Cardiac fibroblast (primary cell): ENCODE measurements at regions not wholly inside any gene's neighbourhood (a gene's known extent, or its start where the extent isn't known, plus 50 kb on each side); places are given as distances from the start of the nearest gene placed in this dataset.

Experiments used
- DNase-seq, 2 donors: peaks; one replicate each; pipeline versions ENCODE4 v3.0.0 to v3.0.0-alpha.2; 2010; ENCODE audit warnings: low read depth in 2 of 2
- H3K4me3 ChIP-seq, 2 donors: replicated peaks in 1 of 2; 1 replicate in 1 of 2; 2 replicates in 1 of 2; pipeline ENCODE4 v1.5.1; 2011; ENCODE audit warnings: low read depth in 2 of 2, low read length in 2 of 2, mild to moderate bottlenecking in 2 of 2, moderate library complexity in 1 of 2
- CTCF ChIP-seq: IDR thresholded peaks from one replicate; pipeline ENCODE4 v1.5.1; 2011; ENCODE audit warnings: low read depth, mild to moderate bottlenecking, low read length, inconsistent platforms

- TF ChIP-seq CTCF, result no peak
- H3K4me3 ChIP-seq, result no peak overlapping the region
- DNase-seq, result no peak
These were observed 1040.0 kb downstream of the TBC1D22A start for GRCh38 chr22:47802421-47802820.

- no peak for DNase-seq
- no peak overlapping the region for H3K4me3 ChIP-seq
- no peak for TF ChIP-seq CTCF
These were observed 1039.2 kb downstream of the TBC1D22A start for GRCh38 chr22:47801541-47802245.

- no peak overlapping the region for H3K4me3 ChIP-seq
- no peak for DNase-seq
- TF ChIP-seq CTCF, result no peak
These were observed 1035.8 kb downstream of the TBC1D22A start for GRCh38 chr22:47798229-47798628.

GRCh38 chr22:47797342-47797945, 1035.0 kb downstream of the TBC1D22A start:
- TF ChIP-seq CTCF, result no peak
- H3K4me3 ChIP-seq, result no peak overlapping the region
- DNase-seq, result no peak

DNA sequence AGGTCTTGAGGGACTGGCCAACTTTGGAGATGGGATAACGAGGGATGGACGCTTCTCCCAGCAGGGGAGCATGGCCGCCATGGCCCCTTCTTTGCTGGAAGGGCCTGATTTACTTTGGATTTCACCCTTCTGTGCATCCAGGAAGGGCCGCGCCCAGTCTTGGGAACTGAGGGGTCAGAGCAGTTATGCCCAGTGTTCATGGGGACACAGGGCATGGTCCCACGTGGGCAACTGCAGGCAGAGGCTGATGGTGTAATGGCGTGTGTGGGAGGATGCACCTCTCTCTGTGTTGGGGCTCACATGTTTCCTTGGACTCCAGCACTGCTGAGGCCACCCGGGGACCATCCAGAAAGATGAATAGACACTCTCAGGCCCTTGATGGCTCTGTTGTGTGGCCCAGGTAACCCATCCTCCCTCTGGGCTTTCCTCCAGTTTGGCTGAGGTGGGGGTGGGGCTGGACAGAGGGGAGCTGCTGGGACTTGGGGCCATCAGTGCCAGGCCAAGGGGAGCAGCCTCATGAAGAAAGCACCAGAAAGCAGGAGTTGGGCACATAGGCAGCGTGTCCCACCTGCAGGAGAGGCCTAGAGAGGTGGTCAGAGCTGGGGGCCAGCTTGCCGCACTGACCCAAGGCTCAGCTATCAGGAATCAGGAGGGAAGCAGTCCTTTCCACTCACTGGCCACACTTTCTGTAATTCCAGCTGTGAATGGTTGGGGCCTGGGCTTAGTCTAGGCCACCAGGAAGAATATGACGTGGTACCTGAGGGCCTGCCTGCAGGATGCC, 1033.9 kb downstream of the TBC1D22A start:
- DNase-seq, result no peak
- no peak for TF ChIP-seq CTCF
- H3K4me3 ChIP-seq, result no peak overlapping the region

DNA sequence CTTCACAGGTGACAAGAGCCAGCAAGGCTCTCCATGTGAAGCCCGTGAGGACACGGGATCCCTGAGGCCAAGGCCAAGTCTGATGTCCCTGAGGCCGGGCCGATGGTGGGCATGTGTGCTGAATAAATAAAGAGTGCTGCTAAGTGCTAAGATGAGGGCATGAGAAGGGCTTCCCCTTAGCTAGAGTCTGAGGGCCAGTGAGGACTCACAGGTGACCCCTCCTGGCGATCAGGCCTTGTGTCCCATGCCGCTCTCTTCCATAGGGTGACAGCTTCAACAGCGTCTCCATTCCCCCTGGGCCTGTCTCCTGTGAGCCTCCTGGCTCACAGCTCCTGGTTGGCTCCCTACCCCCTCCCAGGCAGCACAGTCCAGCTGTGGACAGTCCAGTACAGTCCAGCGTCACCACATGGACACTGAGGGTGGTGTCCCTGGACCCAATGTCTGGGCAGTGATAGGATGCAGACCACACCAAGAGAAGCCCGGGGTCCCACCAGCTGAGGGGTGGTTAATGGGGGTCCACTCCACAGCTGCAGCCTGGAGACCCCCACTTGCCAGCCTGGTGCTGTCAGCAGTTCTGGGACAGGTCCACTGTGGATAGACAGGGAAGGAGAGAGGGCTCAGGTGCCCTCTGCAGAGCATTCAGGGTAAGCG, 1033.2 kb downstream of the TBC1D22A start:
- no peak overlapping the region for H3K4me3 ChIP-seq
- no peak for TF ChIP-seq CTCF
- DNase-seq, result no peak
